MCF 10A (cell line): ENCODE measurements at regions not wholly inside any gene's neighbourhood (a gene's known extent, or its start where the extent isn't known, plus 50 kb on each side); places are given as distances from the start of the nearest gene placed in this dataset.

Experiments used
- BruUV-seq: library from RNA; stranded (reverse); fragments of 400-500 nt; replicated peaks from 2 replicates; lab custom pipeline; 2021; lab: Mats Ljungman, UMichigan
- CTCF ChIA-PET: fragments of 300-600 bp; sonication (Branson Sonifier 250); formaldehyde crosslinking; extraction: SDS; loops from one replicate; lab custom pipeline; 2021; ENCODE audit warnings: antibody characterized with exemption, inconsistent platforms; lab: Yijun Ruan, JAX
- POLR2A ChIA-PET: fragments of 300-600, 350-650 bp; sonication (Branson Sonifier 250); formaldehyde crosslinking; extraction: SDS; loops from one replicate; lab custom pipeline; 2020; ENCODE audit warnings: antibody characterized with exemption, inconsistent platforms; lab: Yijun Ruan, JAX
- DNase-seq: peaks from one replicate; pipeline ENCODE4 v3.0.0-alpha.2; 2018; ENCODE audit not compliant: unreplicated experiment
- H3K27ac Mint-ChIP-seq: one replicate; pipeline ENCODE4 v1.8.0; 2022; ENCODE audit warnings: mild to moderate bottlenecking, low read depth, mixed read lengths; ENCODE audit not compliant: unreplicated experiment
- H3K27me3 Mint-ChIP-seq: one replicate; pipeline ENCODE4 v1.8.0; 2022; ENCODE audit warnings: mixed read lengths; ENCODE audit not compliant: insufficient read depth, unreplicated experiment
- H3K36me3 Mint-ChIP-seq: one replicate; pipeline ENCODE4 v1.8.0; 2022; ENCODE audit warnings: mild to moderate bottlenecking, moderate library complexity, mixed read lengths; ENCODE audit not compliant: insufficient read depth, unreplicated experiment
- H3K4me1 Mint-ChIP-seq: one replicate; pipeline ENCODE4 v1.8.0; 2022; ENCODE audit warnings: mixed read lengths; ENCODE audit not compliant: insufficient read depth, unreplicated experiment
- H3K4me3 Mint-ChIP-seq: one replicate; pipeline ENCODE4 v1.8.0; 2022; ENCODE audit warnings: mild to moderate bottlenecking, moderate library complexity, mixed read lengths; ENCODE audit not compliant: unreplicated experiment
- H3K9me3 Mint-ChIP-seq: one replicate; pipeline ENCODE4 v1.8.0; 2022; ENCODE audit warnings: mixed read lengths; ENCODE audit not compliant: unreplicated experiment
- intact Hi-C: fragments of 100-400 bp; cut with micrococcal nuclease; formaldehyde crosslinking; loops from 2 replicates; pipeline ENCODE4 v1.14.1; 2022
- TF ChIP-seq, protein P1 (sequence below): fragments of 200-600 bp; IDR thresholded peaks from one replicate; pipeline ENCODE4 v1.8.0; 2022; ENCODE audit warnings: antibody characterized with exemption, mild to moderate bottlenecking; ENCODE audit not compliant: unreplicated experiment

DNA sequence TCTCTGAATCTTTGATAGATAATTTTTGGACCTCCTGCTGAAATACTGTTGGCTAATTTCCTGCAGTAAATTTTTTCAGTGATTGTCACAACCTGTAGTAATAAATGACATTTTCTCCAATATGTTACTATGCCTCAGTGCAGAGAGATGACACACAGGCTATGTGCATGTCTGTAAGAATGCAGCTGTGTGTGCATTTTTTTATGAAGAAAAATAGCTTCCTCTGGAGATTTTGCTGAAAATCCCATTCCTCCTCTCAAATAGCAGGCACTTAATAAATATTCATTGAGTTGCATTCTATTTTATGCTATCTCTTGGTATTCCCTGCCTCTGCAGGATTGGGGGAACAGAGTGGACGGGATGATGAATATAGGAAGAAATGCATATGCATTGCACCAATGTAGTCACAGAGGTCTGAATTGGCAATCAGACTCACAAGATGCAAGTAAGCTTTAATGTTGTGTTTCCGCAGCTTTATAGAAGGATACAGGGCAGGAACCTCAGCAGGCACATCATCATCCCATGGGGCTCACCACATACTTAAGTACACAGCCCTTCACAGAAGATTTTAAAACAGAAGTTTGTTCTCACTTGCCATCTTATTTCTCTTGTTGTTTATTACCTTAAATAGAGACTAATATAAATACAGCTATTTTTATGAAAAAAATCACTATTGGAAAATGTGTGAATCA is 474.7 kb downstream of the EPM2A start:
- ChIA-PET CTCF (interaction anchor here (0.6 kb wide), 1 partner anchor 656 kb away, joined by 5 read pairs; no protein-coding TSS in a partner anchor), POLR2A (no interaction called here)
- Mint-ChIP-seq H3K4me3 (no peak overlapping the region), H3K36me3 (no peaks in the 10 kb centered on the region), H3K27ac (no peak overlapping the region), H3K4me1 (no peaks in the 10 kb centered on the region), H3K27me3 (no peaks in the 10 kb centered on the region), H3K9me3 (no peaks in the 10 kb centered on the region)
- TF ChIP-seq, protein P1, sequence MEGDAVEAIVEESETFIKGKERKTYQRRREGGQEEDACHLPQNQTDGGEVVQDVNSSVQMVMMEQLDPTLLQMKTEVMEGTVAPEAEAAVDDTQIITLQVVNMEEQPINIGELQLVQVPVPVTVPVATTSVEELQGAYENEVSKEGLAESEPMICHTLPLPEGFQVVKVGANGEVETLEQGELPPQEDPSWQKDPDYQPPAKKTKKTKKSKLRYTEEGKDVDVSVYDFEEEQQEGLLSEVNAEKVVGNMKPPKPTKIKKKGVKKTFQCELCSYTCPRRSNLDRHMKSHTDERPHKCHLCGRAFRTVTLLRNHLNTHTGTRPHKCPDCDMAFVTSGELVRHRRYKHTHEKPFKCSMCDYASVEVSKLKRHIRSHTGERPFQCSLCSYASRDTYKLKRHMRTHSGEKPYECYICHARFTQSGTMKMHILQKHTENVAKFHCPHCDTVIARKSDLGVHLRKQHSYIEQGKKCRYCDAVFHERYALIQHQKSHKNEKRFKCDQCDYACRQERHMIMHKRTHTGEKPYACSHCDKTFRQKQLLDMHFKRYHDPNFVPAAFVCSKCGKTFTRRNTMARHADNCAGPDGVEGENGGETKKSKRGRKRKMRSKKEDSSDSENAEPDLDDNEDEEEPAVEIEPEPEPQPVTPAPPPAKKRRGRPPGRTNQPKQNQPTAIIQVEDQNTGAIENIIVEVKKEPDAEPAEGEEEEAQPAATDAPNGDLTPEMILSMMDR, result no peak
- BruUV-seq, result no TSS peak
- intact Hi-C loops, result no loop called here
- DNase-seq, result no peak

- no TSS peak for BruUV-seq
- TF ChIP-seq, protein P1, result no peak
- H3K4me3 Mint-ChIP-seq, result no peak overlapping the region
- intact Hi-C loops, result no loop called here
- H3K36me3 Mint-ChIP-seq, result no peaks in the 10 kb centered on the region
- ChIA-PET CTCF (no interaction called here), POLR2A (interaction anchor here (0.6 kb wide), 1 partner anchor 375 kb away, joined by 3 read pairs; no protein-coding TSS in a partner anchor)
- H3K9me3 Mint-ChIP-seq, result no peaks in the 10 kb centered on the region
- no peaks in the 10 kb centered on the region for H3K27me3 Mint-ChIP-seq
- no peak overlapping the region for H3K27ac Mint-ChIP-seq
- no peaks in the 10 kb centered on the region for H3K4me1 Mint-ChIP-seq
- no peak for DNase-seq
Observed at GRCh38 chr6:145261758-145262157, 473.6 kb downstream of the EPM2A start.

- TF ChIP-seq, protein P1, result no peak
- DNase-seq, result no peak
- no TSS peak for BruUV-seq
- ChIA-PET CTCF (interaction anchor here (0.6 kb wide), 1 partner anchor 511 kb away, joined by 3 read pairs; no protein-coding TSS in a partner anchor), POLR2A (no interaction called here)
- Mint-ChIP-seq H3K4me1 (no peaks in the 10 kb centered on the region), H3K27ac (no peak overlapping the region), H3K36me3 (no peaks in the 10 kb centered on the region), H3K4me3 (no peak overlapping the region), H3K27me3 (no peaks in the 10 kb centered on the region), H3K9me3 (no peaks in the 10 kb centered on the region)
- intact Hi-C loops, result no loop called here
Observed at GRCh38 chr6:145262771-145263170, 472.5 kb downstream of the EPM2A start.

GRCh38 chr6:145263778-145264211 is 471.5 kb downstream of the EPM2A start:
- Mint-ChIP-seq H3K27me3 (no peaks in the 10 kb centered on the region), H3K36me3 (no peaks in the 10 kb centered on the region), H3K4me1 (no peaks in the 10 kb centered on the region), H3K4me3 (no peak overlapping the region), H3K9me3 (no peaks in the 10 kb centered on the region), H3K27ac (no peak overlapping the region)
- intact Hi-C loops, result no loop called here
- ChIA-PET CTCF (no interaction called here), POLR2A (no interaction called here)
- TF ChIP-seq, protein P1, result no peak
- no TSS peak for BruUV-seq
- no peak for DNase-seq
